Activated CD4-positive, alpha-beta T cell treated with anti-CD3 and anti-CD28 coated beads, Interleukin-2, amount 10 ng/mL, durations not matched to agents 24 days and 14 days (primary cell): ENCODE measurements at regions not wholly inside any gene's neighbourhood (a gene's known extent, or its start where the extent isn't known, plus 50 kb on each side); places are given as distances from the start of the nearest gene placed in this dataset.

ENCODE experiments used
- DNase-seq: peaks from one replicate; pipeline ENCODE4 v3.0.0; 2022
- H3K27ac Mint-ChIP-seq: one replicate; pipeline ENCODE4 v1.8.0; 2022; ENCODE audit warnings: mild to moderate bottlenecking, mixed read lengths
- H3K27me3 Mint-ChIP-seq: one replicate; pipeline ENCODE4 v1.8.0; 2022; ENCODE audit warnings: mixed read lengths
- H3K36me3 Mint-ChIP-seq: one replicate; pipeline ENCODE4 v1.8.0; 2022; ENCODE audit warnings: low read depth, mild to moderate bottlenecking, mixed read lengths
- H3K4me1 Mint-ChIP-seq: one replicate; pipeline ENCODE4 v1.8.0; 2021; ENCODE audit warnings: mixed read lengths
- H3K4me3 Mint-ChIP-seq: one replicate; pipeline ENCODE4 v1.8.0; 2022; ENCODE audit warnings: mild to moderate bottlenecking, moderate library complexity, mixed read lengths
- H3K9me3 Mint-ChIP-seq: one replicate; pipeline ENCODE4 v1.8.0; 2021; ENCODE audit warnings: mixed read lengths
- intact Hi-C: fragments of 100-400 bp; cut with micrococcal nuclease; formaldehyde crosslinking; loops from one replicate; pipeline ENCODE4 v1.15.1; 2023

DNA sequence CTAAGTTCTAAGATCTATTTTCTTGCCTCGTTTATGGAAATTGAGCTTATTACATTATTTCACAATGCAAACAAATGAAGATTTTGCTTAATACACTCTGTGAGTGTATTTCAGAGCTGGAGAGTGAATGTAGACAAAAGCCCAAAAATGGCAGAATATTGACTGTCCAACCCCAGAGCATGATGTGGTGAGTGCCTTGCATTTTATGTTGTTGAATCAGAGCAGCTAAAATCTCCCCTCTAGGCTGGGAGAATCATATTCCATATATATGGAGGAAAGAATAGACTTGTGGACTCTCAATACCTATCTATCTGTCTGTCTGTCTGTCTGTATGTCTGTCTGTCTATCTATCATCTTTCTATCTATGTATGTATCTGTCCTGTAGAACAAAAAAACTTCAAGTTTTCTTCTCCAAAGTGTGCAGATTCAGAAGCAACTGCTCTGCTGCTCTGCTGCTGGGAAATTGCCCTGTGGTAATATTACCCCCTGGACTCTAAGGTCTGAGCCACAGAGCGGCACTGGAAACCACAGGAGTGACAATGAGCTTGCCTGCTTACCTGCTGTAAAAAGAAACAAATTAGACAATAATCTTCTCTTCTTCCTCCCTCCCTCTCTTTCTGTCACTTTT, 209.4 kb upstream of the PRICKLE1 start:
- Mint-ChIP-seq H3K36me3 (no peaks in the 10 kb centered on the region), H3K4me3 (no peak overlapping the region), H3K27ac (no peak overlapping the region), H3K9me3 (no peaks in the 10 kb centered on the region), H3K27me3 (no peaks in the 10 kb centered on the region), H3K4me1 (no peaks in the 10 kb centered on the region)
- no peak for DNase-seq
- intact Hi-C loops, result no loop called here

DNA sequence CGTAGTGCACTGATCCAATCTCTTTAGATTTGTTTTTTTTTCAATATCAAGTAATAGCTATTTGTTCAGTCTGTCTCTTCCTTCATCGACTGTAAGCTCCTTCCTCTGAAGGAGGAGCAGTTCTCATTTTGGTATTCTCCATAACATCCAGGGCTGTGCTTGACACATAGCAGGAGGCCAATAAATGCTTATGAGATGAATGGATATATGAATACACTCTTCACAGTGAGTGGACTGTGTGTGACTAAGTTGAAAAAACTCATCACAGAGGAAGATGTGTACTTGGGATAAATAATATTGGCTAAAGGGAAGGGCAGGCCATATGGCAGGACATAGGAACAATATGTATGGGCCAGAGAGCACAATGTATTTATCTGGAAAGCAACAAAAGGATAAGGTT, 205.3 kb upstream of the PRICKLE1 start:
- no peaks in the 10 kb centered on the region for H3K27me3 Mint-ChIP-seq
- no peak for DNase-seq
- H3K36me3 Mint-ChIP-seq, result no peaks in the 10 kb centered on the region
- H3K9me3 Mint-ChIP-seq, result no peaks in the 10 kb centered on the region
- no peak overlapping the region for H3K4me3 Mint-ChIP-seq
- H3K4me1 Mint-ChIP-seq, result no peaks in the 10 kb centered on the region
- no peak overlapping the region for H3K27ac Mint-ChIP-seq
- intact Hi-C loops, result no loop called here

GRCh38 chr12:42793166-42793565, 203.6 kb upstream of the PRICKLE1 start:
- H3K4me1 Mint-ChIP-seq, result no peaks in the 10 kb centered on the region
- no peaks in the 10 kb centered on the region for H3K9me3 Mint-ChIP-seq
- DNase-seq, result no peak
- H3K27me3 Mint-ChIP-seq, result no peaks in the 10 kb centered on the region
- H3K27ac Mint-ChIP-seq, result no peak overlapping the region
- intact Hi-C loops, result no loop called here
- no peaks in the 10 kb centered on the region for H3K36me3 Mint-ChIP-seq
- H3K4me3 Mint-ChIP-seq, result no peak overlapping the region

GRCh38 chr12:42792265-42792664, 202.7 kb upstream of the PRICKLE1 start:
- Mint-ChIP-seq H3K4me3 (no peak overlapping the region), H3K27me3 (no peaks in the 10 kb centered on the region), H3K27ac (no peak overlapping the region), H3K9me3 (no peaks in the 10 kb centered on the region), H3K4me1 (no peaks in the 10 kb centered on the region), H3K36me3 (no peaks in the 10 kb centered on the region)
- DNase-seq, result no peak
- intact Hi-C loops, result no loop called here

- Mint-ChIP-seq H3K36me3 (no peaks in the 10 kb centered on the region), H3K4me1 (no peaks in the 10 kb centered on the region), H3K9me3 (no peaks in the 10 kb centered on the region), H3K4me3 (no peak overlapping the region), H3K27me3 (no peaks in the 10 kb centered on the region), H3K27ac (no peak overlapping the region)
- DNase-seq, result no peak
- intact Hi-C loops, result no loop called here
These were observed 201.9 kb upstream of the PRICKLE1 start for GRCh38 chr12:42791399-42791798.

GRCh38 chr12:42790761-42791151, 201.2 kb upstream of the PRICKLE1 start:
- Mint-ChIP-seq H3K27ac (no peak overlapping the region), H3K36me3 (no peaks in the 10 kb centered on the region)
- intact Hi-C loops, result no loop called here

GRCh38 chr12:42789808-42790760, 200.5 kb upstream of the PRICKLE1 start:
- Mint-ChIP-seq H3K9me3 (no peaks in the 10 kb centered on the region), H3K4me3 (no peak overlapping the region), H3K27me3 (no peaks in the 10 kb centered on the region), H3K27ac (no peak overlapping the region), H3K36me3 (no peaks in the 10 kb centered on the region), H3K4me1 (no peaks in the 10 kb centered on the region)
- no peak for DNase-seq
- intact Hi-C loops, result no loop called here

More at GRCh38 chr12:42790761-42791151, 201.2 kb upstream of the PRICKLE1 start:
- H3K4me3 Mint-ChIP-seq, result no peak overlapping the region
- no peaks in the 10 kb centered on the region for H3K9me3 Mint-ChIP-seq
- no peak for DNase-seq
- no peaks in the 10 kb centered on the region for H3K4me1 Mint-ChIP-seq
- no peaks in the 10 kb centered on the region for H3K27me3 Mint-ChIP-seq

- no peaks in the 10 kb centered on the region for H3K9me3 Mint-ChIP-seq
- no peak overlapping the region for H3K4me3 Mint-ChIP-seq
- no peaks in the 10 kb centered on the region for H3K27me3 Mint-ChIP-seq
- no peak overlapping the region for H3K27ac Mint-ChIP-seq
- no peaks in the 10 kb centered on the region for H3K36me3 Mint-ChIP-seq
- intact Hi-C loops, result no loop called here
- no peaks in the 10 kb centered on the region for H3K4me1 Mint-ChIP-seq
- DNase-seq, result no peak
These were observed 197.0 kb upstream of the PRICKLE1 start for GRCh38 chr12:42786400-42787148.

DNA sequence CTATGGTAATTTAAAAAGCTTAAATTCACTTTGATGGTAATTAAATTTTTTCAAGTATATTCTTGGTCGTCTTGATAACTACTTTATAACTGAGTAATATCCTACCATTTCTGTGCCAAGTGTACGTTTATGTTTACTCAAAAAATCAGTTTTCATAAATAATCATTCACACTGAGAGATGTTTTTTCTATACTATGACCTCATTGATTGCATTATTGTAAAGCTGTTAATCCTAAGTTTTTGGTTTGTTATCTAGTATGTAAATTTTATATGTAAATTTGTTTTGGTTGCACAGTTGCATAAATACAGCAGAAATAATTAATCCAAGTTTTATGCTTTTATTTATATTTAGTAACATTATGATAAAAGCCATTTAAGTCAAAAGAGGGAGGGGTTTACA, 196.4 kb upstream of the PRICKLE1 start:
- H3K27ac Mint-ChIP-seq, result no peak overlapping the region
- no peaks in the 10 kb centered on the region for H3K36me3 Mint-ChIP-seq
- H3K4me1 Mint-ChIP-seq, result no peaks in the 10 kb centered on the region
- H3K27me3 Mint-ChIP-seq, result no peaks in the 10 kb centered on the region
- intact Hi-C loops, result no loop called here
- DNase-seq, result no peak
- H3K4me3 Mint-ChIP-seq, result no peak overlapping the region
- H3K9me3 Mint-ChIP-seq, result no peaks in the 10 kb centered on the region

- intact Hi-C loops, result no loop called here
- DNase-seq, result no peak
- Mint-ChIP-seq H3K9me3 (no peaks in the 10 kb centered on the region), H3K27me3 (no peaks in the 10 kb centered on the region), H3K4me3 (no peak overlapping the region), H3K4me1 (no peaks in the 10 kb centered on the region), H3K36me3 (no peaks in the 10 kb centered on the region), H3K27ac (no peak overlapping the region)
These were observed 191.1 kb upstream of the PRICKLE1 start for GRCh38 chr12:42780671-42781070.

DNA sequence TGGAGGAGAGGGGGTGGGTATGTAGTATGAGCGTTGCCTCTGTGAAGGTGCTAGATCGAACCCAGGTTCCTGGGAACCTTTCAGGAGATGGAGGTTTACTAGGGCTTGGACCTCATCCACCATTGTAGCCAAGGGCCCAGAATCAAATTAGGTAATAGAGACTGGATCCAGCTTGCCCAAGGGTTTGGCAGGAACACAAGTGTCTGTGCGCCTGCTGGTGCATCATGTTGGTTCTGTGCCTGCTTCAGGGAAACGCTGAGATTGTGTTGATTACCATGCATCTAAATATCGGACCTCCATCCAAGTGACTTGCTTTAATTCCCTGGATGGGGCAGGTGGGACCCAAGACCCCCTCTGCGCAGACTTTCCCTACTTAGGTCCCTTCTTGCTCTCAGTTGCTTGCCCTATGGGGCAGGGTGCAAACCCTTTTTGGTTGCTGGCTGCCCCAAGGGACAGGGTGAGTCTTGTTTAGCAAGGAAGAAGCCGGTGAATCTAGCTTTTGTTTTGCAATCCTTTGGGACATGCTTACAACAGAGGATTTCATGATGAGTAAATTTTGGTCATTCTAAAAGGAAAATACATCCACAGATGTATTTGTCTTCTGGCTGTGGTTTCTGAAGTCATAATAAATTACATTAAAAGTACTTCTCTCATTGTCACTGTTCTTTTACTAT, 189.8 kb upstream of the PRICKLE1 start:
- intact Hi-C loops, result no loop called here
- no peak overlapping the region for H3K27ac Mint-ChIP-seq
- no peak overlapping the region for H3K4me3 Mint-ChIP-seq
- no peak for DNase-seq
- no peaks in the 10 kb centered on the region for H3K36me3 Mint-ChIP-seq
- H3K27me3 Mint-ChIP-seq, result no peaks in the 10 kb centered on the region
- no peaks in the 10 kb centered on the region for H3K4me1 Mint-ChIP-seq
- no peaks in the 10 kb centered on the region for H3K9me3 Mint-ChIP-seq

DNA sequence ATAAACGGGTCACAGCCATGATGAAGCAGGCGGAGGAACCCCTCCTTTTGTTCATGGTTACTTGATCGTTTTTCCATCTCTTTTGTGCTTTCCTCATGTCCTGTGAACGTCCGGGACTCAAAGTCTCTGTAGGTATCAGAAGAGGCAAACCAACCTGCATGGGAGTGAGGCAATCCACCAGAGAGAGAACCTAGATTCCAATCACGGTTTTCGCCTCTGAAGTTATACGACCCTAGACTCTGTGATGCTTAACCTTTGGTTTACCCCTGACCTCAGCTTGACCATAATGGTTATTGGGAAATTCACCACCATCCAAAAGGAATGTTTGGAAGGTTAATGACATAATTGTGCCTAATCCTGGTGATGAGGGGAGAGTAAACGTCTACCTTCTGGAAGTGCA, 186.8 kb upstream of the PRICKLE1 start:
- H3K27me3 Mint-ChIP-seq, result no peaks in the 10 kb centered on the region
- H3K4me1 Mint-ChIP-seq, result no peaks in the 10 kb centered on the region
- intact Hi-C loops, result no loop called here
- peaks cover 4% of the 10 kb centered on the region for H3K9me3 Mint-ChIP-seq
- no peaks in the 10 kb centered on the region for H3K36me3 Mint-ChIP-seq
- no peak for DNase-seq
- no peak overlapping the region for H3K4me3 Mint-ChIP-seq
- no peak overlapping the region for H3K27ac Mint-ChIP-seq

GRCh38 chr12:42774238-42774637, 184.7 kb upstream of the PRICKLE1 start:
- no peak overlapping the region for H3K4me3 Mint-ChIP-seq

More at GRCh38 chr12:42774238-42774637, 184.7 kb upstream of the PRICKLE1 start:
- Mint-ChIP-seq H3K4me1 (no peaks in the 10 kb centered on the region), H3K36me3 (no peaks in the 10 kb centered on the region), H3K27ac (no peak overlapping the region), H3K9me3 (peaks cover 5% of the 10 kb centered on the region), H3K27me3 (no peaks in the 10 kb centered on the region)
- no peak for DNase-seq
- intact Hi-C loops, result no loop called here
